CD4-positive, alpha-beta T cell treated with Interleukin-1 beta for 1 hour (primary cell): ENCODE measurements at regions not wholly inside any gene's neighbourhood (a gene's known extent, or its start where the extent isn't known, plus 50 kb on each side); places are given as distances from the start of the nearest gene placed in this dataset.

Experiments
- DNase-seq, 2 donors: peaks; one replicate each; pipeline ENCODE4 v3.0.0-alpha.2; 2020 to 2022

DNA sequence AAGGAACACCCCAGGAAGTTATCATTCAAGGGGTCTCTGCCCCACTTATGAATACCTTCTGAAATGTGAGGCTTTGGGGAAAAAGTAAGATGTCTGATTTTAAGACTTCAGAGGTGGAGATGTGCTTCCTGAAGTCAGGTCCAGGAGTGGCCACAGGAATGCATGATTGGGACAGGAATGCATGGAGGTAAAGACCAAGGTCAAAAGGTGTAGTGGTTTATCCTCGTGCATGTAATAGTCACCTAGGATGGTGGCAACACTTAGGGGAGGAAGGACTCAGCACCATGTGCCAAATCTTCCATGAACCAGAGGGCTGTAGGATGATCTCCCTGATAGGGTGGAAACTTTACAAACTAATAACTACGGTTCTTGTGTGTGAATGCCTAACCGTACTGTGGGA lies 217.3 kb downstream of the C12orf75 start:
- DNase-seq: no peak

DNA sequence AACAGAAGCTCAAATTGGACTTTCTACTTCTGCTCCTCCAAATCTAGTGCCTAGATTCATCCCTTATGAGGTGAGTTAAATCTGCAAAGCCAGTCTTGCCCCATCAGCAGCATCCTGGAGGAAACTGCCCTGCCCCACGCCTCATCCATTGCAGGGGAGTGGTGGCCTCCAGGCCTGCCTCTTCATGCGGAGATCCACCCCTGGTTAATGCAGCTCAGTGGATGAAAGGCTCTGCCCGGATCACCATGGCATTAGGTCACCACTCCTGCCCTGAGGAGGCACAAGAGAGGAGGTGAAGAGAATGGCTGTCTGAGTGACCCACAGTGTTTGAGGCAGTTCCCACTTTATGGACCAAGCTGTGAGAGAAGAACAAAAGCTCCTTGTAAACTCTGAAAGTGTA lies 218.1 kb downstream of the C12orf75 start:
- DNase-seq: no peak

DNA sequence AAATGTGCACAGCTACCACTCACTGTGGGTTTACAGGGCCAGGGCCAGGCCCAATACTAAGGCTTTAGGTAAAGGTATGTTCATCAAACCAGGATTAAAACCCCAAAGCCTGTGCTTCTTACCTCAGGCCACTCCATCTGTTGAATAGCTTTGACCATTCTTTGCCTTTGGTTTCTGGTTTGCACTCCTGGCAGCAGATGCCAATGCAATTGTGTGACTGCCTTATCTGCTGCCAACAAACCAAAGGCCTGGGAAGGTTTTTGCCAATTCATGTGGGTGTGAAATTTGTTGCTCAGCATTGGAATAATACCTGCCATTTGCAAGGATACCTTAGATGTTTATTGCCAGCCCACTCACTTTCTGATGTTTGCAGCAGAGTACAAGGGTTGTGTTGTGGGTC lies 221.6 kb downstream of the C12orf75 start:
- DNase-seq: no peak

DNA sequence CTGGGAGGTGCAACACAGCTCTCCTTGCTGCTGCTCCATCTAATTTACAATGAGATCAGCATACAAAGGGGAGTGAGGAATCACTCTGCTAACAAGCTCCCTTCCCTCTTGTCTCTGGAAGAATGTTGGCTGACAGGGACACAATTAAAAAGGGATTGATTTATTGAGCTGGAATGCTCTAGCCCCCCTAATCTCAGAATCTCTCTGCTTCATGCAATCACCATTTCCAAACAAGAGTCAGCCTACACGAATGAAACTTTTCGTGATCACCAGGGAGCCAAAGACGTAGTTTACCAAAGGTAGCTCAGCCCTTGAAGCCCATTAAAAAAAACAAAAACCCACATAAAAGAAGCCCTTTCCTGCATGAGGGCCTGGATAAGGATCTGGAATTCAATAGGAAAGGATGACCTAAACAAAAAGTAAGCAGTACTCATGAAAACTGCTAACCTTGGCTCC lies 223.8 kb downstream of the C12orf75 start:
- no peak for DNase-seq

DNA sequence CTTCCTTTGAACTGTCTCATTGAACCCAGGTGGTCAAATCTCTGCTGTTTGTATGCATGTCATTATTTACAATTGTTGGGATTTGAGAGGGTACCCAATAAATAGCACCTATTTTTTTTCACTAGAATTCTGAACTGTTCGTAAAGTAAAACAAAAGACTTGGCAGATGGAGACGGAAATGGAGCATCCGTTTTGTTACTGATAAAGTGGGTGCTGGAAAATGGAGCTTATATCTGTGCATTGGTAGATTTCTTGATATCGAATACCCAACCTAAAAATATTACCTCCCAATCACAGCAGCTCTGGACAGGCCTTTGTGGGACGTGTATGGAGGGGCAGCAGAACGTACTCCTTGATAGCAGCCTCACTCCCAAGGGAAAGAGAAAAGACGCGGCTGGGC lies 224.4 kb downstream of the C12orf75 start:
- no peak for DNase-seq

DNA sequence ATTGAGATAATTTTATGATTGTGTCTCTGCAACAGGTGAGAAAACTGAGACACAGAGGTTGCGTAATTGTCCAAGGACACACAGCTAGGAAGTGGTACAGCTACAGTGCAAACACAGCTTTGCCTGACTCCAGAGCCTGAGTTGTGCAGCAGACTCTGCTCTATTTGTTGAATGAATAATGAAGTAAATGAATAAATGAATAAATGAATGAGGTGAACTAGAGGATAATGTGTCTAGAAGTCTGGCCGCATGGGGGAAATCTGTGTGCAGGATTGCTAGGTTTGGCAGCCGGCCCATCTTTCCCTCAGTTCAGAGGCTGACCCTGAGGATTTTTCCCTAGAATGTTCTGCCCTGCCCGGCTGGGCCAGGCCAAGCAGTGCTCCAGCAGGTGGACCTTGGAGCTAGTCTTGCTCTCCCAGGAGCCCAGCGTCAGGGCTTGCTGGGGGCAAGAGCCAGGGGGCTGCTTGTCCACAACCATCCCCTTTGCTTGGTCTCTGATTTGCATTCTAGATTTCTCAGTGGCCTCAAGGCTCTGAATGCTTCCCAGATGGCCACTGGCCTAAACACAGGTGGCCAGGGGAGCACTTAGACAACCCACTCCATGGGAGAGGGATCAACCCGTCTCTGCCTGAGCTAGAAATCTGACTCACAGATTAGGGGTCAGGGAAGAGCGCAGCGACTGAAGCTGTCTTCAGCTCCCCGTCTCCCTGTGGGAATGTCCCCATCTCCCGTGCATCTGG lies 225.2 kb downstream of the C12orf75 start:
- no peak for DNase-seq

DNA sequence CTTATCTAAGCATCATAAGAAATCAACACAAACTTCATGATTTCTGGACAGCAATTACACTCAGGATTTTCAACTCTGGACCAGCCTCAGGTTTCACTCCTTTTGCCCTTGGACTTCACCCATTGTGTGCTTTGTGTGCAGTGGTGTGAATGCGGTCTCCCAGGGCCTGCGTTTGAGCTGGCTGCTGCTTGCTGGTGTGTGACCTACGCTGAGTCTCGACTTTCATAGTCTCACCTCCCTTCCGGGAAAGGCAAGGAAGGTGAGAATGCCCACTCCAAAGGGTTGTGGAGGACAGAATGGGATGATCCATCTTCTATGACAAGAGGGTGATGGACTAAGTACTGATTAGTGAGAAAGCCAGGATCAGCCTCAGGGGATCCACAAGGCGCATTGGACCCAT lies 228.8 kb downstream of the C12orf75 start:
- no peak for DNase-seq

DNA sequence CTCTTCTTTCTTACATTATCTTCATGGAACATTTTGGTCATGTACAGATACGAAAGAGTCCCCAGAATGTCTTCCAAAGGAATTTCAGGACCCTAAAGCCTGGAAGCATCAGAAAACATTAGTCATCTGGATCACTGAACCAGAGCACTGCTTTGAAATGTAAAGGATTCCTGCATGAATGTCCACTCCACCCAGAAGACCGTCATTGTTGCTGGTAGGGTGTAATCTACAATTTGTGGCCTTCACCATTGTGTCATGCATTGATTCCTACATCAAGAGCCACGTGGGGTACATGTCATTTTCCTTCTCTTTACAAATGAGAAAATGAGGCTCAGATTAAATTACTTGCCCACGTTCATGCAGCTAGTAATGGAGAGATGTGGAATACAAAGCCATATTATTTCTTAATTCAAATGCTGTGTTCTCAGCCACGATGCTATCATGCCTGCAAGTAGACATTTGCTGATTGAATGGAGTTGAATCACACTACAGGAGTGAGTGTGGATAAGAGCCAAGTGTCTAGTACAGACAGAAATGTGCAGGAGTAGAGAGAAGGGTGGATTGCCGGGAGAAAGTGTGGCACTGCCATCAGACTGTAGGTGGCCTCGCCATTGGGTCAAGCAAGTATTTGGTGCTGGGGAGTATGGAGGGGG lies 231.2 kb downstream of the C12orf75 start:
- no peak for DNase-seq

DNA sequence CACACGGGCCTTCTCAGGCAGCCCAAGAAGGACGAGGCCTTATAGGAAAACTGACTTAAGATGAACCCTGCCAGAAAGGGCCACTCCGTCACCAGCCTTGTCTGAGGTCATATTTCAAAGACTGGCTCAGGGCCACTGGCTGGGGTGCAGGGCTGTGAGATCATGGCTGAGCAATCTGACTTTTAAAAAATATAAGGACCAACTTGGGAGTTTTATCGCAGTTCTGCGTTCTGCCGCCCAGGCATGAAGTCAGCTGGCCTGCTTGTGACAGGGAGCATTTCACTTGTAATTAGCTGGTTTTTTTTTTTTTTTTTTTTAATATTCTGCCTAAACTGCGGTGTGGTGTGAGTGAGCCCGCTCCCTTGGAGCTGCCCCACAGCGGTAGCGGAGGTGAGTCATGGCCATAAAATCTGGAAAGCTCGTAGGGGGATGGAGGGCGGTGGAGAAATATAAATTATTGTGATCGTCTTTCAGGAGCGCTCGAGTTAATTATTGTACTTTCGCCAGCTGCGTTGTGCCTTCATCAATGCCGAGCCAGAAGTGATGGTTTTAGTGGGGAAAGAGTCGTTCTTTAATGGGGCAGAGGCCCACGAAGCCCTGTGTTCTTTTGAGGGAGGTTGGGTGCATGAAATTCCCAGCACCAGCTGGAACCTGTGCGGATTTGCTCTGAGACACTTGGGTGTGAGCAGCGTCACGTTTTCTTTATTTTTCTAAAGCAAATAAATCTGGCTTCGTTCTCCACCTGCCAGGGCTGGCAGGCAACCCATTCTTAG lies 231.9 kb downstream of the C12orf75 start:
- DNase-seq: no peak

DNA sequence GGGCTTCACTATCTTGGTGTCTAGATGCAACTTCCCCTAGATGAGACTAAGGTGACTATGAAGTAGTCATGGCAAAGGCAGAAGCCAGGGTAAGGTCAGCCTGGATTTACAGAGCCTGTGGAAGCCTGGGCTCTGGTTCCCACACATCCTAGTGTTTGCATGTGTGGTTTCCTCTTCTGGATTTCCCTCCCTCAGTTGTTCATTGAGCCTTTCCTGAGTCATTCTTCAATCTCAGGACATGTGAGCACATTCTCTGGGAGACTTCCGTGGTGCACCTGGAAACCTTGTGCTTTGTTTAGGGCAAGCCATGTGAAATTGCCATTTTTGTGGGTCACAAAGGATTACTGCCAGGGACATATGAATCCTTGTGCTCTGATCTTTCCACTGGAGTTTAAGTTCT lies 236.6 kb downstream of the C12orf75 start:
- DNase-seq: no peak

DNA sequence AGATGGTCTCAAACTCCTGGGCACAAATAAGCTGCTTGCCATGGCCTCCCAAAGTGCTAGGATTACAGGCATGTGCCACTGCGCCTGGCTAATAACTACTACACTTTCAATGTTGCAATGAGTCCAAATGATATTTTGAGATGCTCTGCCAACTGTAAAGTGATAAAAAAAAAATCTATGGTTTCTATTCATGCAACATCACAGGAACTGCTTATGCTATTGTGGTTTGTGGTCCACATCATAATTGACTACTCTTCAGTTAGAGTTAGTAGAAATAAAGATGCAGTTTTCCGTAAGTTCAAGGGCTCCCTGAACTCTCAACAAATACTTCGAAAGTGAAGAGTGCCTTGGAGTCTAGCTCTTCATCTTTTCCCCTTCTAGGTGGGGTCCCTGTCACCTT lies 239.4 kb downstream of the C12orf75 start:
- DNase-seq: no peak

DNA sequence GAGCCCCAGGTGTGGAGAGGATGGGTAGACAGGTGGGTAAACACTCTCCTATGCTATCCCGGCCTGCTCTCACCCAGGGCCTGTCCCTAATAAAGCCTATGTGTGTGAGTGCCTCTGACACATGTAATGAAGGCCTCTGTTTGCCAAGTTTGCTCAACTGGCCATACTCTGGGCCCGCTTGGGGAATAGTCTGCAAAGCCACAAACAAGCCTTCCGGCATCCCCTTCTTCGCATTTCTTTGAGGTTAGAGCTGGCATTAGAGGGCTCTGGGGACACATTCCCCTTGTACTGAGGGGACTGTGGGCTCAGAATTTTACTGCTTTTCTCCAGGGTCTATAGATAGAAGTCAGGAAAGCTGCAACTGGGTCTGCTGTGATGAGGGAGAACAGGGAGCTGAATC lies 240.5 kb downstream of the C12orf75 start:
- DNase-seq: no peak

DNA sequence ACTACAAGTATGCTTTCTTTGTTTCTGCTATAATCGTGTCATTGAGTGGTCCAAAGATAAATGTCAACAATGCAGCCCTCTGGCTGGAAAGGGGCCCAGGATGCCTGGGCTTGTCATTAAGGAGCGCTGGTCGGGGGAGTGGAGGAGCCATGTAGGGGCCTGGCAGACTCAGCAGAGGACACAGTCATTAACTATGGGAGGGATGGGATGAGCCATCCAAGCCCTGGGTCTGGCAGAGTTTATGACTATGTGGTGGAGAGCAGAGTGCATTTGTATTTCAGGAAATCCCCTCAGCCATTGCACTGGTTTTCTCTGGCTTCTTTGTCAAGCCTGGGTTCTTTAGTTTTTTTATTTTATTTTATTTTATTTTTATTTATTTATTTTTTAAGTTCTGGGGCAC lies 243.1 kb downstream of the C12orf75 start:
- no peak for DNase-seq

DNA sequence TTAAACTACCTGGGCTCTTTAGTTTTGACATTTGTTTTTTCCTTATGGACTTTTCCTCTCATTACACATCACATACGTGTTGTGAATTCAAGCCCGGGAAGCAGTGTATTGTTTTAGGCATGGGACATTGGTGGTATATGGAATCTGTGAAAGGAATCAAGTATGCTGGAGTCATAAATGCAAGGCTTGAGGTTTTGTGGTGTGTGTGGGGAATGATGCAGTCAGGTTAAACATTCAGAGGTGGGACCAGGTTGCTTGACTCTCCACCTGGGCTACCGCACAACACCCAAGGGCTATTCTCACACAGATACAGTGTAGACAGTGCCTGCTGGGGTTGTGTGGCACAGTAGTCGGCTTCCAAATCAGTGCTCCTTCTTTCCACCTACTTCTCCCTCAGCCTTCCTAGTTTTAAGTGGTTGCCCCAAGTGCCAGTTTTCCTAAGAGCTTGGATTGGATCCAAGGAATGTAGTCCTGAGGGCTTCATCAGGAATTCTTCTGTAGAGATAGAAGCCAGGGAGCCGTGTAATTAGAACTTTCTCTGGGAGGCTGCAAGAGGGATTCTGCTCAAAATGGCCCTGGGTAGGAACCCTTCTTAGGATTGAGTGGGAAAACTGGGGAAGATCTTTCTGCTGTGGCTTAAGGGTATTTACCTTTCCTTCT lies 243.7 kb downstream of the C12orf75 start:
- no peak for DNase-seq

DNA sequence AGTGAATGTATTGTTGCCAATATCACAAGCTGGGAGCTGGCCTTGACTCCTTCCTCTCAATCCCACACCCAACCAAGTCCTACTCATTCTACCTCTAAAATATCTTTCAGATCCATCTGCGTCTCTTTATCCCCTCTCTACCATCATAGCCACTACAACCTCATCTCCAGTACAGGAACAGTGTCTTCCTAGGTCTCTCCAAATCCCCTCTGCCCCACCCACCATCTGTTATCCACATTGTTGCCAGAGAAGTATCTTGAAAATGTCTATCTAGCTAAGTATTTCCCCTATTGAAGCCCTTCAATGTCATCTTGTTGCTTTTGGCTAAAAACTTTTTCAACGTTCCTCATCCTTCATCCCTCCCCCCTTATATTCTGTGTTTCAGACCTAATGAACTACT lies 244.7 kb downstream of the C12orf75 start:
- no peak for DNase-seq

DNA sequence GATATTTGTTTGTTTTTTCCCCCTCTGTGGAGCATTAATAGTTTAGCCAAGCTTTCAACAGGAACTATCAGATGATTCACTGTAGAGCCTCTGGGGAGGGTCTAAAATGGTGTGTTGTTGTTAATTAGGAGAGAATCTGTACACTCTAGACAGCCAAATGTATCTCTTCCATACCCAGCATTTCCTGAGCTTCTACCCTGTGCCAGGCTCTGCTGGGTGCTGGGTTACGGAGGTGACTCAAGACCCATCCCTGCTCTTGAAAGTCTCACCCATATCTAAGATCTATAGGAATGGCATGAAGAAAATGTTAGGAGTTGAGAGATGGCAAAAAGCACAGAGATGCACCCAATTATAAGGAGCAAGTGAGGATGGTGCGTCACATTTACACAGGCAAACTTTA lies 245.8 kb downstream of the C12orf75 start:
- DNase-seq: no peak

DNA sequence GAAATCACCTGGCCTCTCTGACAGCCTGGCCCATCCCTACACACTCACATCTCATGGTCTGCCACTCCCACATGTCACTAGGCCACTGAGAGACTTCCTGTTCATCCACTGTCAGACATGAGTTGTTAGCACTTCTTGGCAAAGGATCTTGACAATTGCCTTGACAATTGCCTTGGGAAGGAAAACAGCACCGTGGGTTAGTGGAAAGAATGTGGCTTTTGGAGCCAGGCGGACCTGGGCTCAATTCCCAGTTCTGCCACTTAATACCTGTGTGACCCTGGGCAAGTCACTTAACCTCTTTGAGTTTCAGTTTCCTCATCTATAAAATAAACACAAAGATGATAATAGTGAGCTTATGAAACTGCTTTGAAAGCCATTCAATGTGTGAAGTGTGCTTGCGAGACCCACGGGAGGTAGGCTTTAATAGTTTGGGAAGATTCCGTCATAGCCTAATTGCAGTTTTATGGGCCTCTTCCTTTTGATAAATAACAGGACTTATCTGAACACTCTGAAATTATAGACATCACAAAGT lies 250.4 kb downstream of the C12orf75 start:
- no peak for DNase-seq

DNA sequence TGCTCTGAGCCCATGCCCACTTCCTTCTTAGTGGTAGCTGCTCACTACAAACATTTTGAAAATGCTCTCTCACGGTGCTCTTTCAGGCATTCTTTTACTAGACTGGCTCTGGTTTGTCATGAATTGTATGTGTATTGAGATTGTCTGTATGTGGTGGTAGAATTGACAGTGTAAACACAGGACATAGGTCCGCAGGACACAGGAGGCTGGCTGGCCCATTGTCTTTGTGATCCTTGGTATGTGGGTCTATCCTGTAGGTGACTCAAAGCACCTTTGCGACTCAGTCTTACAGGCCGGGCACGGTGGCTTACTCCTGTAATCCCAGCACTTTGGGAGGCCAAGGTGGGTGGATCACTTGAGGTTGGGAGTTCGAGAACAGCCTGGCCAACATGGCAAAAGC lies 250.9 kb downstream of the C12orf75 start:
- DNase-seq: no peak

DNA sequence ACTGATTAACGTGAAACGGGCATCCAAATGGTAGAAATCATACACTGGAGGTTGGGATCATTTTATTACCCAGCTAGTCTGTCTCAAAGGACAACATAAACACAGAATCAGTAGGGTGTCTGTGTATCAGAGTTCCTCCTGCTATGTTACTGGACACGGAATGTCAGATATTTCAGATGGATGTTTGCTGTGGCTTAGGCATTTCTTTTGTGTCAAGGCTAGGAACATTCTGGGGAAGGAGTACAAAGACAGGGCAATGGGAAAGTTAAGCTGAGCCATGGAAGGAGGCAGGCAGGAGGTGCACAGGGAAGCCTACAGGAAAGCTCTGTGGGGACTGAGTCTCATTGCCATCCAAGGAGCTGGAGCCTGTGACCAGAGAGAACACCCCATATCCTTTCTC lies 254.6 kb downstream of the C12orf75 start:
- DNase-seq: no peak

DNA sequence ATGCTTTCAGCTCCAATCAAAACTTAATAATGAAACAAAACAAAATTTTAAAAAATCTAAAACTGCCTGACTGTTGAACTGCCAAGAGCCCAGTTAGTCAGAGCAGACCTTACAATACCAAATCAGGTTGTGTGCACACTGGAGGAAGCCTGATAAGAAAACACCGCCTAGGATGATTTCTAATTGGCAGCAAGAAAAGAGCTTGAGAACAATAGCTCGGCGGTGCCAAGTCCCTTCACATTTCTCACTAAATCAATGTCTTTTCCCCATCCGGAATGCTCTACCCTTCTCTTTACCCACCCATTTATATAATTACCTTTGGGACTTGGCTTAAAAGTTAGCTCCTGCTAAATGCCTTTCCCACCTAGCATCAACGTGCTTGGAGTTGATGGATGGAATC lies 256.7 kb downstream of the C12orf75 start:
- DNase-seq: no peak

DNA sequence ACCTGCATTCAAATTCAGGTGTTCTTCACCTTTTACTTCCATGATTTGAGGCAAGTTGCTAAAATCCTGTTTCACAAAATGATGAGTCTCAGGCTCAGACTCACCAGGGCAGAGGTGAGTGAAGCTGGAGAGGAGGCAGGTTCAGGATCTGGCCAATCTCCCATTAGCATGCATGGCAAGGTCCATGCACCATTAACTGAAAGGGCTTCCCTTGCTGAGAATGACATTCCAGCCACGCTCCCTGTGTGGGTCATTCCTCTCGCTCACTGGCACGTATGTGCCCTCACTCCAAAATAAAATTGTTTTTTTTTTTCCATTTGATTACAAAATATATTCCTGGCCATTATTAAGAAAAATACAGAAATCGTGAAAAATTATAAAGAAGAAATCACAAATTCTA lies 257.6 kb downstream of the C12orf75 start:
- no peak for DNase-seq

DNA sequence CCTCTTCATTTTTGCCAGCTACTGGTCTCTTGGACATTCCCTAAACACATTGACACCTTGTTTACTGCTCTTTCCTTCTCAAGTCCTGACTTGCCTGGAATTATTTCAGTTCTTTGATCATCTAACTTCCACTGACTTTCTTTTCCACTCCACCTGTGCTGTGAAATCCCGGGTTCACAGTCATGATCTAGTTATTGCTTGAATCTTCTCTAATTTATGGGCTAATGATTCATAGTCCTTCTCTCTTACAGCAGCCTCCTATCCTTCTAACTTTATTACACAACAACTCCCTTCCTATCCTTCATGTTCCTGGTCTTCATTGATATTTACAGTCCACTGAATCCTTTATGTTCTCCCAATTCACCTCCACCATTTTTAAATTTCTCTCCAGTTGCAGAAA lies 260.1 kb downstream of the C12orf75 start:
- no peak for DNase-seq

DNA sequence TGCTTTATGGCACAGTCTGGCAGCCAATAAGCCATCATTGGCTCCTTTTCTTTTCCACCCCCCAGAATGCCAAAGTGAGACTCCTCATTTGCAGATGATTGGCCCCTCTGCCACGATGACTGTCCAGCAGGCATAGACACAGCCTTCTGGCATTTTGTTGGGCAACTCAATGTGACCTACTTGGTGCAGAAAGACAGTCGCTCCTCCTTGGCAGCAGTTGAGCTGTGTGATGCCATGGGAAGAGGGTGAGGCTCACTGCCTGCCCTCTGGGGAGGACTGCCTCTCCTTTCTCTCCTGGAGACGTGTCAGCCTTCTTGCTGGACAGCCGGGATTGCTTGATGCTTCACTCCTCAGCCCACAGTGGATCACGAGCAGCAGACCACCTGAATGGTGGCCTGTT lies 264.9 kb downstream of the C12orf75 start:
- no peak for DNase-seq
